CD8-positive, alpha-beta memory T cell (primary cell): ENCODE measurements at regions not wholly inside any gene's neighbourhood (a gene's known extent, or its start where the extent isn't known, plus 50 kb on each side); places are given as distances from the start of the nearest gene placed in this dataset.

Experiments used
- CTCF ChIA-PET: fragments of 350-600 bp; sonication (Branson Sonifier 250); formaldehyde crosslinking; loops from one replicate; lab custom pipeline; 2021; ENCODE audit warnings: antibody characterized with exemption; lab: Charles Lee
- POLR2A ChIA-PET: fragments of 350-600 bp; sonication (Branson Sonifier 250); formaldehyde crosslinking; loops from one replicate; lab custom pipeline; 2021; ENCODE audit warnings: antibody characterized with exemption; lab: Charles Lee
- DNase-seq, 5 donors: peaks; one replicate each; pipeline versions ENCODE4 v3.0.0 to v3.0.0-alpha.2; 2020 to 2022; ENCODE audit warnings: mixed read lengths in 1 of 5
- H3K27ac ChIP-seq: one replicate; pipeline ENCODE4 v1.7.0; 2013; ENCODE audit warnings: low read depth, mild to moderate bottlenecking, low read length, moderate library complexity
- H3K27me3 ChIP-seq: 2 replicates; pipeline ENCODE4 v1.7.0; 2013; ENCODE audit warnings: low read length, mild to moderate bottlenecking; ENCODE audit not compliant: insufficient read depth, poor library complexity, severe bottlenecking
- H3K36me3 ChIP-seq: 2 replicates; pipeline ENCODE4 v1.7.0; 2013; ENCODE audit warnings: mild to moderate bottlenecking, low read length, moderate library complexity; ENCODE audit not compliant: insufficient read depth
- H3K4me1 ChIP-seq: 2 replicates; pipeline ENCODE4 v1.7.0; 2013; ENCODE audit warnings: mild to moderate bottlenecking, low read length, moderate library complexity; ENCODE audit not compliant: insufficient read depth
- H3K4me3 ChIP-seq: 2 replicates; pipeline ENCODE4 v1.7.0; 2013; ENCODE audit warnings: mild to moderate bottlenecking, low read length
- H3K9me3 ChIP-seq: 2 replicates; pipeline ENCODE4 v1.7.0; 2013; ENCODE audit warnings: mild to moderate bottlenecking, low read length
- H3K27ac Mint-ChIP-seq, 8 donors: one replicate each; pipeline ENCODE4 v1.8.0; 2020 to 2021; ENCODE audit warnings: mixed read lengths in 8 of 8, mild to moderate bottlenecking in 6 of 8, inconsistent platforms in 3 of 8, moderate library complexity in 3 of 8
- H3K27me3 Mint-ChIP-seq, 2 donors: one replicate each; pipeline ENCODE4 v1.8.0; 2020 to 2021; ENCODE audit warnings: mixed read lengths in 2 of 2, mild to moderate bottlenecking in 1 of 2, moderate library complexity in 1 of 2
- H3K36me3 Mint-ChIP-seq, 3 donors: one replicate each; pipeline ENCODE4 v1.8.0; 2020 to 2021; ENCODE audit warnings: mixed read lengths in 3 of 3, inconsistent platforms in 1 of 3, mild to moderate bottlenecking in 1 of 3
- H3K4me1 Mint-ChIP-seq, 3 donors: one replicate each; pipeline ENCODE4 v1.8.0; 2020 to 2021; ENCODE audit warnings: mixed read lengths in 3 of 3, inconsistent platforms in 1 of 3, mild to moderate bottlenecking in 1 of 3
- H3K4me3 Mint-ChIP-seq, 7 donors: one replicate each; pipeline ENCODE4 v1.8.0; 2020 to 2021; ENCODE audit warnings: mixed read lengths in 7 of 7, mild to moderate bottlenecking in 6 of 7, moderate library complexity in 4 of 7, inconsistent platforms in 2 of 7
- H3K9me3 Mint-ChIP-seq, 5 donors: one replicate each; pipeline ENCODE4 v1.8.0; 2020 to 2022; ENCODE audit warnings: mixed read lengths in 5 of 5, mild to moderate bottlenecking in 3 of 5, moderate library complexity in 2 of 5, inconsistent platforms in 1 of 5

GRCh38 chr11:109784536-109784935 is 308.7 kb upstream of the ZC3H12C start:
- H3K27me3 Mint-ChIP-seq = no peaks in the 10 kb centered on the region

GRCh38 chr11:109785198-109785597 is 308.0 kb upstream of the ZC3H12C start:
- H3K36me3 ChIP-seq = no peaks in the 10 kb centered on the region
- Mint-ChIP-seq H3K27ac (no peak overlapping the region), H3K4me1 (no peaks in the 10 kb centered on the region), H3K36me3 (no peaks in the 10 kb centered on the region), H3K4me3 (no peak overlapping the region), H3K27me3 (no peaks in the 10 kb centered on the region), H3K9me3 (peaks cover 0 to 5% (median 0%) of the 10 kb centered on the region in 5 donors)
- no peak overlapping the region for H3K27ac ChIP-seq
- ChIA-PET CTCF (no interaction called here), POLR2A (no interaction called here)
- H3K4me3 ChIP-seq = no peak overlapping the region
- no peaks in the 10 kb centered on the region for H3K9me3 ChIP-seq
- H3K27me3 ChIP-seq = no peaks in the 10 kb centered on the region
- no peak for DNase-seq
- H3K4me1 ChIP-seq = no peaks in the 10 kb centered on the region

More at GRCh38 chr11:109784536-109784935, 308.7 kb upstream of the ZC3H12C start:
- Mint-ChIP-seq H3K27ac (no peak overlapping the region), H3K36me3 (no peaks in the 10 kb centered on the region), H3K4me3 (no peak overlapping the region), H3K9me3 (peaks cover 0 to 5% (median 0%) of the 10 kb centered on the region in 5 donors), H3K4me1 (no peaks in the 10 kb centered on the region)
- Histone ChIP-seq H3K4me1 (no peaks in the 10 kb centered on the region), H3K27ac (no peak overlapping the region), H3K9me3 (no peaks in the 10 kb centered on the region), H3K27me3 (no peaks in the 10 kb centered on the region), H3K4me3 (no peak overlapping the region), H3K36me3 (no peaks in the 10 kb centered on the region)
- ChIA-PET CTCF (no interaction called here), POLR2A (no interaction called here)
- DNase-seq = no peak

- no peaks in the 10 kb centered on the region for H3K27me3 Mint-ChIP-seq
- H3K27ac Mint-ChIP-seq = no peak overlapping the region
- Histone ChIP-seq H3K4me3 (no peak overlapping the region), H3K27me3 (no peaks in the 10 kb centered on the region), H3K27ac (no peak overlapping the region), H3K9me3 (no peaks in the 10 kb centered on the region), H3K36me3 (no peaks in the 10 kb centered on the region), H3K4me1 (no peaks in the 10 kb centered on the region)
- POLR2A ChIA-PET = no interaction called here
- CTCF ChIA-PET = no interaction called here
- H3K4me3 Mint-ChIP-seq = no peak overlapping the region
- peaks cover 0 to 5% (median 0%) of the 10 kb centered on the region in 5 donors for H3K9me3 Mint-ChIP-seq
- no peaks in the 10 kb centered on the region for H3K4me1 Mint-ChIP-seq
- DNase-seq = no peak
- H3K36me3 Mint-ChIP-seq = no peaks in the 10 kb centered on the region
Measured at GRCh38 chr11:109785714-109786113, 307.5 kb upstream of the ZC3H12C start.

- Mint-ChIP-seq H3K27me3 (no peaks in the 10 kb centered on the region), H3K9me3 (no peaks in the 10 kb centered on the region), H3K27ac (no peak overlapping the region), H3K4me3 (no peak overlapping the region), H3K4me1 (no peaks in the 10 kb centered on the region), H3K36me3 (no peaks in the 10 kb centered on the region)
- no peak for DNase-seq
- ChIA-PET CTCF (no interaction called here), POLR2A (no interaction called here)
- Histone ChIP-seq H3K36me3 (no peaks in the 10 kb centered on the region), H3K27ac (no peak overlapping the region), H3K9me3 (no peaks in the 10 kb centered on the region), H3K4me1 (no peaks in the 10 kb centered on the region), H3K27me3 (no peaks in the 10 kb centered on the region), H3K4me3 (no peak overlapping the region)
Measured at GRCh38 chr11:109788948-109789490, 304.2 kb upstream of the ZC3H12C start.

GRCh38 chr11:109789901-109790300 is 303.3 kb upstream of the ZC3H12C start:
- Histone ChIP-seq H3K4me3 (no peak overlapping the region), H3K9me3 (no peaks in the 10 kb centered on the region), H3K27ac (no peak overlapping the region), H3K36me3 (no peaks in the 10 kb centered on the region), H3K27me3 (no peaks in the 10 kb centered on the region), H3K4me1 (no peaks in the 10 kb centered on the region)
- DNase-seq = no peak
- Mint-ChIP-seq H3K4me1 (no peaks in the 10 kb centered on the region), H3K27me3 (no peaks in the 10 kb centered on the region), H3K36me3 (no peaks in the 10 kb centered on the region), H3K9me3 (no peaks in the 10 kb centered on the region), H3K27ac (no peak overlapping the region), H3K4me3 (no peak overlapping the region)
- ChIA-PET POLR2A (no interaction called here), CTCF (interaction anchor here (1.2 kb wide), 1 partner anchor 8 kb away, joined by 3 read pairs; no protein-coding TSS in a partner anchor)

GRCh38 chr11:109791337-109791736 is 301.9 kb upstream of the ZC3H12C start:
- Histone ChIP-seq H3K27me3 (no peaks in the 10 kb centered on the region), H3K4me3 (no peak overlapping the region), H3K4me1 (no peaks in the 10 kb centered on the region), H3K36me3 (no peaks in the 10 kb centered on the region), H3K9me3 (no peaks in the 10 kb centered on the region), H3K27ac (no peak overlapping the region)
- ChIA-PET POLR2A (no interaction called here), CTCF (no interaction called here)
- Mint-ChIP-seq H3K9me3 (no peaks in the 10 kb centered on the region), H3K27me3 (no peaks in the 10 kb centered on the region), H3K36me3 (no peaks in the 10 kb centered on the region), H3K27ac (no peak overlapping the region), H3K4me1 (no peaks in the 10 kb centered on the region), H3K4me3 (no peak overlapping the region)
- no peak for DNase-seq

GRCh38 chr11:109794501-109794900 is 298.7 kb upstream of the ZC3H12C start:
- Mint-ChIP-seq H3K9me3 (no peaks in the 10 kb centered on the region), H3K36me3 (no peaks in the 10 kb centered on the region), H3K27ac (no peak overlapping the region), H3K4me1 (no peaks in the 10 kb centered on the region), H3K4me3 (no peak overlapping the region), H3K27me3 (no peaks in the 10 kb centered on the region)
- ChIA-PET CTCF (no interaction called here), POLR2A (no interaction called here)
- H3K4me3 ChIP-seq = no peak overlapping the region
- no peak for DNase-seq
- no peaks in the 10 kb centered on the region for H3K4me1 ChIP-seq
- no peaks in the 10 kb centered on the region for H3K36me3 ChIP-seq
- no peaks in the 10 kb centered on the region for H3K9me3 ChIP-seq
- no peaks in the 10 kb centered on the region for H3K27me3 ChIP-seq
- H3K27ac ChIP-seq = no peak overlapping the region

GRCh38 chr11:109795234-109795633 is 298.0 kb upstream of the ZC3H12C start:
- ChIA-PET CTCF (no interaction called here), POLR2A (no interaction called here)
- Histone ChIP-seq H3K27ac (no peak overlapping the region), H3K36me3 (no peaks in the 10 kb centered on the region), H3K4me3 (no peak overlapping the region), H3K27me3 (no peaks in the 10 kb centered on the region), H3K9me3 (no peaks in the 10 kb centered on the region), H3K4me1 (no peaks in the 10 kb centered on the region)
- H3K27ac Mint-ChIP-seq = no peak overlapping the region
- H3K4me1 Mint-ChIP-seq = no peaks in the 10 kb centered on the region
- H3K27me3 Mint-ChIP-seq = no peaks in the 10 kb centered on the region
- no peaks in the 10 kb centered on the region for H3K9me3 Mint-ChIP-seq
- no peak for DNase-seq
- no peaks in the 10 kb centered on the region for H3K36me3 Mint-ChIP-seq
- no peak overlapping the region for H3K4me3 Mint-ChIP-seq

- no peak overlapping the region for H3K4me3 ChIP-seq
- H3K27me3 ChIP-seq = no peaks in the 10 kb centered on the region
- ChIA-PET POLR2A (no interaction called here), CTCF (no interaction called here)
- Mint-ChIP-seq H3K9me3 (peaks cover 0 to 4% (median 0%) of the 10 kb centered on the region in 5 donors), H3K36me3 (no peaks in the 10 kb centered on the region), H3K27ac (no peak overlapping the region), H3K27me3 (no peaks in the 10 kb centered on the region), H3K4me1 (no peaks in the 10 kb centered on the region), H3K4me3 (no peak overlapping the region)
- no peaks in the 10 kb centered on the region for H3K4me1 ChIP-seq
- no peaks in the 10 kb centered on the region for H3K9me3 ChIP-seq
- DNase-seq = no peak
- no peak overlapping the region for H3K27ac ChIP-seq
- H3K36me3 ChIP-seq = no peaks in the 10 kb centered on the region
Measured at GRCh38 chr11:109796253-109796652, 296.9 kb upstream of the ZC3H12C start.
